ENCODE measurements at regions not wholly inside any gene's neighbourhood (a gene's known extent, or its start where the extent isn't known, plus 50 kb on each side); places are given as distances from the start of the nearest gene placed in this dataset.

DNA sequence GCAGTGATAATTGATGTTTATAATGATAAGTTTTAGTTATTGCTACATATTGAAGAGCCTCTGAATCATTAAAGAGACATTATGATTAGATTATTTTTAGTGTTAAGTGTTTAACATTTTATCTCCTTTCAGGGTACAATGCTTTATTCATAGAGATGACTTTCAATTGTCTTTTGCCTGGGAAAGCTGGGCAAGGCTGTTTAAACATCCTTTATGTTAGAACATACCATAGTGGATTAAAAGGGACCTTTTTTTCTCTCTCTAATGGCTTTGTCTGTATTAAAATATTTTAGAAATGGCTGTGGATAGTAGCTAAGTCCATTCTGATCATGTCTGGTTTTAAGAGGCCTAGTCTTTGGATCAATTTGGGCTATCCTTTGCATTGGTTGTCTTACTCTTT is 427.5 kb upstream of the MIS18BP1 start:
- TF ChIP-seq CEBPB (IDR thresholded peaks at IDR 0.05) (no peak), CREB1 (IDR thresholded peaks at IDR 0.05; ENCODE audit: low read depth) (no peak), FOXM1 (IDR thresholded peaks at IDR 0.05; ENCODE audit: borderline replicate concordance, low read depth) (no peak), EP300 (IDR thresholded peaks at IDR 0.05; ENCODE audit: borderline replicate concordance) (no peak), ZBTB7A (IDR thresholded peaks at IDR 0.05; ENCODE audit: low read depth) (no peak)
- TF ChIP-seq, protein P1, sequence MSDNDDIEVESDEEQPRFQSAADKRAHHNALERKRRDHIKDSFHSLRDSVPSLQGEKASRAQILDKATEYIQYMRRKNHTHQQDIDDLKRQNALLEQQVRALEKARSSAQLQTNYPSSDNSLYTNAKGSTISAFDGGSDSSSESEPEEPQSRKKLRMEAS (IDR thresholded peaks at IDR 0.05) = no peak
- TF ChIP-seq, protein P2, sequence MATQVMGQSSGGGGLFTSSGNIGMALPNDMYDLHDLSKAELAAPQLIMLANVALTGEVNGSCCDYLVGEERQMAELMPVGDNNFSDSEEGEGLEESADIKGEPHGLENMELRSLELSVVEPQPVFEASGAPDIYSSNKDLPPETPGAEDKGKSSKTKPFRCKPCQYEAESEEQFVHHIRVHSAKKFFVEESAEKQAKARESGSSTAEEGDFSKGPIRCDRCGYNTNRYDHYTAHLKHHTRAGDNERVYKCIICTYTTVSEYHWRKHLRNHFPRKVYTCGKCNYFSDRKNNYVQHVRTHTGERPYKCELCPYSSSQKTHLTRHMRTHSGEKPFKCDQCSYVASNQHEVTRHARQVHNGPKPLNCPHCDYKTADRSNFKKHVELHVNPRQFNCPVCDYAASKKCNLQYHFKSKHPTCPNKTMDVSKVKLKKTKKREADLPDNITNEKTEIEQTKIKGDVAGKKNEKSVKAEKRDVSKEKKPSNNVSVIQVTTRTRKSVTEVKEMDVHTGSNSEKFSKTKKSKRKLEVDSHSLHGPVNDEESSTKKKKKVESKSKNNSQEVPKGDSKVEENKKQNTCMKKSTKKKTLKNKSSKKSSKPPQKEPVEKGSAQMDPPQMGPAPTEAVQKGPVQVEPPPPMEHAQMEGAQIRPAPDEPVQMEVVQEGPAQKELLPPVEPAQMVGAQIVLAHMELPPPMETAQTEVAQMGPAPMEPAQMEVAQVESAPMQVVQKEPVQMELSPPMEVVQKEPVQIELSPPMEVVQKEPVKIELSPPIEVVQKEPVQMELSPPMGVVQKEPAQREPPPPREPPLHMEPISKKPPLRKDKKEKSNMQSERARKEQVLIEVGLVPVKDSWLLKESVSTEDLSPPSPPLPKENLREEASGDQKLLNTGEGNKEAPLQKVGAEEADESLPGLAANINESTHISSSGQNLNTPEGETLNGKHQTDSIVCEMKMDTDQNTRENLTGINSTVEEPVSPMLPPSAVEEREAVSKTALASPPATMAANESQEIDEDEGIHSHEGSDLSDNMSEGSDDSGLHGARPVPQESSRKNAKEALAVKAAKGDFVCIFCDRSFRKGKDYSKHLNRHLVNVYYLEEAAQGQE (IDR thresholded peaks at IDR 0.05; ENCODE audit: low read depth) = no peak
